Neuronal stem cell (in vitro differentiated cells): ENCODE measurements at regions not wholly inside any gene's neighbourhood (a gene's known extent, or its start where the extent isn't known, plus 50 kb on each side); places are given as distances from the start of the nearest gene placed in this dataset.

Source experiments
- DNase-seq: peaks from one replicate; pipeline ENCODE4 v3.0.0-alpha.2; 2013; ENCODE audit warnings: low spot score
- H2AFZ ChIP-seq: one replicate; pipeline ENCODE4 v1.6.1; 2013; ENCODE audit warnings: mild to moderate bottlenecking, low read length, inconsistent platforms
- H2AK5ac ChIP-seq: 2 replicates; pipeline ENCODE4 v1.6.1; 2013; ENCODE audit warnings: low read depth, mild to moderate bottlenecking, inconsistent platforms, low read length, moderate library complexity, mixed read lengths
- H2BK120ac ChIP-seq: 2 replicates; pipeline ENCODE4 v1.6.1; 2013; ENCODE audit warnings: low read depth, mild to moderate bottlenecking, inconsistent platforms, low read length, moderate library complexity, mixed read lengths
- H2BK12ac ChIP-seq: one replicate; pipeline ENCODE4 v1.6.1; 2013; ENCODE audit warnings: low read length, inconsistent platforms
- H2BK15ac ChIP-seq: 2 replicates; pipeline ENCODE4 v1.6.1; 2013; ENCODE audit warnings: mild to moderate bottlenecking, low read length, inconsistent platforms, mixed read lengths
- H2BK5ac ChIP-seq: one replicate; pipeline ENCODE4 v1.6.1; 2013; ENCODE audit warnings: inconsistent platforms, mild to moderate bottlenecking, low read length, moderate library complexity
- H3K14ac ChIP-seq: one replicate; pipeline ENCODE4 v1.6.1; 2013; ENCODE audit warnings: low read length, inconsistent platforms
- H3K18ac ChIP-seq: 2 replicates; pipeline ENCODE4 v1.6.1; 2013; ENCODE audit warnings: low read length, inconsistent platforms
- H3K23ac ChIP-seq: 2 replicates; pipeline ENCODE4 v1.6.1; 2013; ENCODE audit warnings: low read depth, mild to moderate bottlenecking, mixed read lengths, low read length, inconsistent platforms; ENCODE audit not compliant: poor library complexity
- H3K27ac ChIP-seq: replicated peaks from 3 replicates; pipeline ENCODE4 v1.5.1; 2013; ENCODE audit warnings: low read length, inconsistent platforms
- H3K27me3 ChIP-seq, 3 experiments: 2 replicates each; pipeline ENCODE4 v1.6.1; 2013; ENCODE audit warnings: low read length in 3 of 3, mild to moderate bottlenecking in 2 of 3, inconsistent platforms in 1 of 3, low read depth in 1 of 3, mixed read lengths in 1 of 3, moderate library complexity in 1 of 3; ENCODE audit not compliant: control insufficient read depth in 3 of 3, insufficient read depth in 3 of 3
- H3K36me3 ChIP-seq, 2 donors: replicated peaks in 1 of 2; 2 replicates each; pipeline ENCODE4 v1.6.1; 2013; ENCODE audit warnings: low read length in 2 of 2; ENCODE audit not compliant: control insufficient read depth in 2 of 2, insufficient read depth in 2 of 2
- H3K4ac ChIP-seq: 2 replicates; pipeline ENCODE4 v1.6.1; 2013; ENCODE audit warnings: inconsistent platforms, mild to moderate bottlenecking, low read length, moderate library complexity
- H3K4me1 ChIP-seq, 2 donors: 1 replicate in 1 of 2; 2 replicates in 1 of 2; pipeline ENCODE4 v1.6.1; 2013; ENCODE audit warnings: low read length in 2 of 2, low read depth in 1 of 2; ENCODE audit not compliant: control insufficient read depth in 2 of 2, insufficient read depth in 1 of 2
- H3K4me2 ChIP-seq: one replicate; pipeline ENCODE4 v1.6.1; 2013; ENCODE audit warnings: mild to moderate bottlenecking, low read length, inconsistent platforms; ENCODE audit not compliant: insufficient read depth, poor library complexity, severe bottlenecking
- H3K4me3 ChIP-seq, 2 donors: 2 replicates each; pipeline ENCODE4 v1.5.1; 2013; ENCODE audit warnings: low read length in 2 of 2, mild to moderate bottlenecking in 2 of 2, inconsistent platforms in 1 of 2, moderate library complexity in 1 of 2
- H3K79me1 ChIP-seq: one replicate; pipeline ENCODE4 v1.6.1; 2013; ENCODE audit warnings: low read depth, mild to moderate bottlenecking, inconsistent platforms, low read length, moderate library complexity
- H3K9ac ChIP-seq: one replicate; pipeline ENCODE4 v1.6.1; 2013; ENCODE audit warnings: mild to moderate bottlenecking, low read depth, low read length, inconsistent platforms; ENCODE audit not compliant: poor library complexity
- H3K9me3 ChIP-seq, 2 donors: replicated peaks in 1 of 2; 2 replicates each; pipeline versions ENCODE3 to v1.6.1; 2013; ENCODE audit warnings: low read length in 2 of 2, mild to moderate bottlenecking in 2 of 2, inconsistent platforms in 1 of 2, low read depth in 1 of 2, mixed read lengths in 1 of 2, moderate library complexity in 1 of 2; ENCODE audit not compliant: control insufficient read depth in 2 of 2, insufficient read depth in 1 of 2
- H4K8ac ChIP-seq: one replicate; pipeline ENCODE4 v1.6.1; 2013; ENCODE audit warnings: low read depth, mild to moderate bottlenecking, inconsistent platforms, low read length, moderate library complexity
- H4K91ac ChIP-seq: one replicate; pipeline ENCODE4 v1.6.1; 2013; ENCODE audit warnings: low read length, low read depth, mild to moderate bottlenecking, inconsistent platforms; ENCODE audit not compliant: poor library complexity
- WGBS, 2 donors: extraction: QIAGEN DNeasy Blood & Tissue Kit; methylation state at CpG; one replicate each; pipeline ENCODE4 v1.1.7; 2013; ENCODE audit warnings: missing lambda C conversion rate in 2 of 2, mixed read lengths in 1 of 2; ENCODE audit not compliant: insufficient read length in 2 of 2, insufficient replicate concordance in 1 of 2; ENCODE audit errors: extremely low coverage in 2 of 2; 5-methylcytosine and 5-hydroxymethylcytosine counted together

- no peak overlapping the region for H3K4me2 ChIP-seq
Measured at GRCh38 chr13:44004878-44005277, 125.2 kb downstream of the LACC1 start.

GRCh38 chr13:44007451-44007850 is 127.7 kb downstream of the LACC1 start:
- Histone ChIP-seq H3K23ac (no peak overlapping the region), H3K9me3 (peaks cover 0 to 4% of the 10 kb centered on the region in 2 donors), H3K79me1 (no peaks in the 10 kb centered on the region), H3K18ac (no peak overlapping the region), H3K4me3 (no peak overlapping the region), H3K36me3 (no peaks in the 10 kb centered on the region), H2BK15ac (no peak overlapping the region), H3K4me2 (no peak overlapping the region), H3K27me3 (no peaks in the 10 kb centered on the region), H2AK5ac (no peak overlapping the region), H3K4me1 (peaks cover 0 to 3% of the 10 kb centered on the region in 2 donors), H2BK5ac (no peak overlapping the region), H2AFZ (no peak overlapping the region), H3K14ac (no peak overlapping the region), H2BK12ac (no peak overlapping the region), H4K91ac (no peak overlapping the region), H3K9ac (no peak overlapping the region), H4K8ac (no peak overlapping the region), H3K27ac (no peak overlapping the region), H3K4ac (no peak overlapping the region), H2BK120ac (no peak overlapping the region)
- no peak for DNase-seq
- no CpG with 5 or more reads among the region's 1 CpG for WGBS, 2 donors

More at GRCh38 chr13:44004878-44005277, 125.2 kb downstream of the LACC1 start:
- no peak for DNase-seq
- H2BK5ac ChIP-seq, result no peak overlapping the region
- no peak overlapping the region for H3K4me3 ChIP-seq
- no peak overlapping the region for H4K8ac ChIP-seq
- H3K18ac ChIP-seq, result no peak overlapping the region
- no peak overlapping the region for H4K91ac ChIP-seq
- H3K9me3 ChIP-seq, result peaks cover 0 to 4% of the 10 kb centered on the region in 2 donors
- WGBS, 2 donors, result no CpG with 5 or more reads among the region's 3 CpGs
- H3K4me1 ChIP-seq, result peaks cover 0 to 3% of the 10 kb centered on the region in 2 donors
- no peaks in the 10 kb centered on the region for H3K79me1 ChIP-seq
- H2AK5ac ChIP-seq, result no peak overlapping the region
- no peak overlapping the region for H3K27ac ChIP-seq
- H2AFZ ChIP-seq, result no peak overlapping the region
- no peak overlapping the region for H2BK120ac ChIP-seq
- H3K23ac ChIP-seq, result no peak overlapping the region
- no peak overlapping the region for H3K9ac ChIP-seq
- no peak overlapping the region for H2BK15ac ChIP-seq
- H2BK12ac ChIP-seq, result no peak overlapping the region
- no peak overlapping the region for H3K4ac ChIP-seq
- no peak overlapping the region for H3K14ac ChIP-seq
- H3K36me3 ChIP-seq, result no peaks in the 10 kb centered on the region
- no peaks in the 10 kb centered on the region for H3K27me3 ChIP-seq

GRCh38 chr13:44011036-44011435 is 131.3 kb downstream of the LACC1 start:
- H3K9me3 ChIP-seq, result peaks cover 0 to 4% of the 10 kb centered on the region in 2 donors
- no peak overlapping the region for H2BK15ac ChIP-seq
- no peak overlapping the region for H2BK120ac ChIP-seq
- no peak overlapping the region for H3K18ac ChIP-seq
- H3K4me2 ChIP-seq, result no peak overlapping the region
- peaks cover 0 to 2% of the 10 kb centered on the region in 2 donors for H3K4me1 ChIP-seq
- no CpG with 5 or more reads among the region's 2 CpGs for WGBS, 2 donors
- DNase-seq, result no peak
- H3K14ac ChIP-seq, result no peak overlapping the region
- H3K23ac ChIP-seq, result no peak overlapping the region
- no peak overlapping the region for H3K27ac ChIP-seq
- no peak overlapping the region for H2AFZ ChIP-seq
- no peaks in the 10 kb centered on the region for H3K36me3 ChIP-seq
- no peak overlapping the region for H2AK5ac ChIP-seq
- no peaks in the 10 kb centered on the region for H3K79me1 ChIP-seq
- H3K9ac ChIP-seq, result no peak overlapping the region
- H4K91ac ChIP-seq, result no peak overlapping the region
- no peak overlapping the region for H3K4ac ChIP-seq
- H3K4me3 ChIP-seq, result no peak overlapping the region
- H3K27me3 ChIP-seq, result no peaks in the 10 kb centered on the region
- no peak overlapping the region for H4K8ac ChIP-seq
- H2BK5ac ChIP-seq, result no peak overlapping the region
- no peak overlapping the region for H2BK12ac ChIP-seq

GRCh38 chr13:44012910-44013757 is 133.4 kb downstream of the LACC1 start:
- Histone ChIP-seq H2AK5ac (no peak overlapping the region), H3K27me3 (no peaks in the 10 kb centered on the region), H3K4me1 (peaks cover 0 to 2% of the 10 kb centered on the region in 2 donors), H2BK12ac (no peak overlapping the region), H3K4me2 (no peak overlapping the region), H2BK5ac (no peak overlapping the region), H3K9ac (no peak overlapping the region), H3K4me3 (no peak overlapping the region), H3K36me3 (no peaks in the 10 kb centered on the region), H4K91ac (no peak overlapping the region), H3K9me3 (no peaks in the 10 kb centered on the region), H2BK15ac (no peak overlapping the region), H2AFZ (no peak overlapping the region), H2BK120ac (no peak overlapping the region), H3K79me1 (no peaks in the 10 kb centered on the region), H3K23ac (no peak overlapping the region), H3K4ac (no peak overlapping the region), H3K27ac (no peak overlapping the region), H4K8ac (no peak overlapping the region), H3K14ac (no peak overlapping the region), H3K18ac (no peak overlapping the region)
- WGBS, 2 donors, result no CpG with 5 or more reads among the region's 8 CpGs
- no peak for DNase-seq
